ENCODE measurements at regions not wholly inside any gene's neighbourhood (a gene's known extent, or its start where the extent isn't known, plus 50 kb on each side); places are given as distances from the start of the nearest gene placed in this dataset.

- no peak for TF ChIP-seq SMC3 (IDR thresholded peaks at IDR 0.05; ENCODE audit: low read depth, low read length)
- TF ChIP-seq CEBPB (IDR thresholded peaks at IDR 0.05; ENCODE audit: low read depth, low read length): no peak
- TF ChIP-seq CTCF (conservative IDR thresholded peaks at IDR 0.05; ENCODE audit: low read depth, low read length): no peak
- no peak for TF ChIP-seq FOS (IDR thresholded peaks at IDR 0.05; ENCODE audit: low read depth, low read length)
- TF ChIP-seq RFX5 (IDR thresholded peaks at IDR 0.05; ENCODE audit: low read depth, low read length): no peak
- TF ChIP-seq POLR2A (IDR thresholded peaks at IDR 0.05; ENCODE audit: low read depth, low read length): no peak
- no peak for TF ChIP-seq MAFK (IDR thresholded peaks at IDR 0.05; ENCODE audit: low read depth, low read length)
- TF ChIP-seq MAZ (IDR thresholded peaks at IDR 0.05; ENCODE audit: borderline replicate concordance, low read depth, low read length): no peak
- no peak for TF ChIP-seq USF2 (IDR thresholded peaks at IDR 0.05; ENCODE audit: low read depth, low read length)
Observed at GRCh38 chr2:240379089-240379636, 56.3 kb upstream of the GPC1 start.

Data from IMR-90 (cell line).